HG02798 (cell line): ENCODE measurements at regions not wholly inside any gene's neighbourhood (a gene's known extent, or its start where the extent isn't known, plus 50 kb on each side); places are given as distances from the start of the nearest gene placed in this dataset.

Experiments used
- ATAC-seq: cut with Tn5 transposase; IDR thresholded peaks from one replicate; pipeline ENCODE4 v1.9.1; 2021; ENCODE audit warnings: mild to moderate bottlenecking; ENCODE audit not compliant: unreplicated experiment, poor library complexity

DNA sequence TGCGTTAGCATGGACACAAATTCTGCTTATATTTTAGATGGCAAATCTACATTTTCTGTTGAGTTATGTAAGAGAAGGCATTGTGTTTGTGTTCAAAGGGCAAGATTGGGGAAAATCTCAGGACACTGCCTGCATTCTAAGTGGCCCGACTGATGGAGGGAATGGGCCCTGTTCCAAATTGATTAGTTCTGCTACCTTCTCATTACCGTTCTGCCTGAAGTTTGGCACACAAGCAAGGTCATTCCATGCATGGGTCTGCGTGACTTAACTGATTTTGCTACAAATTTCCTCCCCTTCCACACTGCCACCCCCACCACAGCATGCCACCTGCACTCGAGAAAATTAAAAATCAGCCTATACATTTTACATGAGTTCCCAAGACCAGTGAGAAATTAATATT is 409.9 kb downstream of the BRINP1 start:
- no peak for ATAC-seq

DNA sequence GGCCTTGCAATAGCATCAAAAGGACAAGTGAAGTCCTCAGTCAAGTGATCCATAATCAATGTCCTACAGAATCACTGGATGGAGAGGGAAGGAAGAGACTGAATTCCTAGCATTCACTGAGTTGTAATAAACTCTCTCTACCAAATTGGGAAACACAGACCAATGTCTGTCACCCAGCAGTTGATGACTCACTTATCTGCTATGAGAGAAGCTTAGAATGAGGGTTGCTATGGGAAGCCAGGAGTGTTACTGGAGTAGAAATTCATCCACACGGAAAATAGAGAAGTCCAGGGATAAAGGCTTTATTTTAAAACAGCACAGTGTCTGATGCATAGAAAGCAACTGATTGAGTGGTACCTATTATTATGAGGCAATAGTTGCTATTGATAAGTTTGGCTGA is 407.4 kb downstream of the BRINP1 start:
- no peak for ATAC-seq

DNA sequence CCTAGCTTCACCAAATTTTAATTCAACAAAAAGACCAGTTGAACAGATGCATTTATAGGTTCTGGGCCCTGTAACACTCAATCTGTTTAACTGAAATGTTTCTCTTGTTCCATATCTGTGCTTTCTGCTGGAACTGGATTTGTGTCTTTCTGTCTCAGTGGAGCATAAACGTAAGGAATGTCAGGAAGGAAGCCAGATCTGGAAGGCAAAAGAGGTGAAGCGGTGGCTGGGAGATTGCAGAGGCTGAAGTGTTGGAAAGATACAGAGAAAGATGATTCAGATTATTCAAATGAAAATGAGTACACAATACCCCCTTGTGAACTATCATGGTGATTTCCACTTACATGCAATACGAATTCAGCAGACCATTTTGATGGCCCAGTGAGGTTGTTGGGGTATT is 406.8 kb downstream of the BRINP1 start:
- no peak for ATAC-seq

DNA sequence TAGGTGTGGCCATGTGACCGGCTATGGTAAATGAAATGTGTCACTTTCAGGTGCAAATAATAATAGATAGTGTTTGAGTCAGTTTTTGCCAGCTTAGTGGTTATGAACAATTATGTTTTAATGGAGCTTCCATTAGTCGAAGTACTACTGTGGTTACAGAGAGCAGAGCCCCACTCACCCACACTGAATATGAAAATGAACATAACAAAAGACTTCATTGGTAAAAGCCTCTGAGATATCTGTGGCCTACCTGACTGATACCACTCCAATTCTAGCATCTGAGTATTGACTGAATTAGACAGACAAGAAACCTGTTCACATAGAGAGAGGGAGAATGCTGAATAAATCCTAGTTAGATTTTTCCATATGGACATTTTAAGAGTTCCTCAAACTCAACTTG is 405.6 kb downstream of the BRINP1 start:
- ATAC-seq, result no peak

DNA sequence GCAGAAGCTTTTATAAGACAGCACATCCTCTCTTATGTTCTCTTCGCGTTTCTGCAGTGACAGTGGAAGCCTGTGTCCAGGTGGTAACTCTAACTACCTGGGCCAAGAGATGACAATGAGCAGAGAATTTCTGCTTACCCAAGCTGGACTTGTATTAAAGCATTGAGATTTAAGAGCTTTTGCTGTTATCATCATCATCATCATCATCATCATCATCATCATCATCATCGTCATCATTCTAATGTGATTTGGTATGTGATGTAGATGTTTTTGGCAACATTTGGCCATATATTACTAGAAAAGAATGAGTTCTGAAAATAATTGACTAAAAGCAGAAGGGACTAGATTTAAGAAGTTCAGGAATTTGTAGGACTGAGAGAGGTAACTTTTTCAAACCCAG is 401.3 kb downstream of the BRINP1 start:
- no peak for ATAC-seq

DNA sequence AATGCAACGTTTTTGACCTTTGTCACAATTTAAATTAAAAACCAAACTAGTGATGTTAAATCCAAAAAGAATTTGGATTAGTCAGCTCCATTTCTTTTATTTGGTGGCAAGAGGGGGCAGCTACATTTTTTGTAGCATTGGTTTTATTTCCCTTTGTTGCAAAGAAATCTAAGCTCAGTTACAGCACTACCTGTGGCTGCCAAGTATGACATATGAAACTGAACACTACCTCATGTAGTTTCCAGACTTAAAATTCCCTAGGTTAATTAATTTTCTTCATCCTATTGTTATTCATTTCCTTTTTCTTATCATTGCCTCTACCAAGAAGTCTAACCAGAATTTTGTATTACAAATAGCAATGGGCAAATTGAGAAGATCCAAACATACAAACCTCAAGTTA is 393.5 kb downstream of the BRINP1 start:
- ATAC-seq, result no peak

DNA sequence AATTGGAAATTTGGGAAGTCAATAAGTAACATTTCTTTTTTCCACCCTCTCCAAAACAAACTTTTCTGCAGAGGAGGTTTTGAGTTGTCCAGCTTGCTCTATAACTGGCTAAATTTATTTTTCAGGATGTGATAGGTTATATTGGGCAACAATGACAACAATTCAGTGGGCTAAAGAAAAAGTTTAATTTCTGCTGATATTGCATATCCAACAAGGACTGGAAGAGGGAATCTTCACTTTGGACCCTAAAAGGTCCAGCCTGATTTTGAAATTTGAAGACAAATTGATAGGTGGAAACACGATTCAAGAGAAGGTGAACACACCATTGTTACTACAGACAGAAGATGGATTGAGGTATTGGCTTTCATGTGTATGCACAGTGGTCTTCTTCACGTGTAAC is 393.1 kb downstream of the BRINP1 start:
- ATAC-seq, result no peak

DNA sequence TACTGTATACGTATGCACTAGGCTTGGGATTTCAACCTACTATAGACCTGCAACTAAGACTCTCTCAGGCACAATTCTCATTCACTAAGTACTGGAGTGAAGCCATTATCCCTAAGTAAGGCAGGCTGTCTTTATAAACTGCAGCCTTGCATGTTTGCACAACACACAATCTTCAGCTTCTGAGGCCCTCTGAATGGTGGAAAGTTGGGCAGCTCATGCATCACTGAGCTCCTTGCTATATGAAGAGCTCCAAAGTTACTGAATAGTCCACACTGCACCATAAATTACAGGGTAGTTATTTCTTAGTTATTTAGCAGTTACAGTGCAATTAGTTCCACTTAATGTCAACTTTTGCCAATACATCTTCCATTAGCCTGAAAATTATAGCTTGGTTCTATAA is 384.6 kb downstream of the BRINP1 start:
- no peak for ATAC-seq

DNA sequence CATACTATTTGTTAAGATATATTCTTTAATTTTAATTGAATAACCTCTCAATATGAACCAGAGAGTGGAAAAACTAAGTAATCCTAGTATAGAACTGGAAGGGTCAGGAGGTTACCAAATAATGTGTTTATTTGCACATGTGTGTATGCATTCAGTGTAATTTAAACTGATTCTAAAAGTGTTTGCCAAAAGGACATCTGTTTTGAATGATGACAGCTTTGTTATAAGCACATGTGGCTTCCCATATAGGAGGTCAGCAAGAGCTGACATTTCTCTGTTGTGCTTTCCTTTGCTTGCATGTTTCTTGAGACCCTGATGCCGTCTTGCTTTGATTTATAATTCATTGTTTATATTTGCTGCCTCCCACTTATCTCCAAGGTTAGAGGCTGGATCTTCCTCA is 383.4 kb downstream of the BRINP1 start:
- no peak for ATAC-seq

DNA sequence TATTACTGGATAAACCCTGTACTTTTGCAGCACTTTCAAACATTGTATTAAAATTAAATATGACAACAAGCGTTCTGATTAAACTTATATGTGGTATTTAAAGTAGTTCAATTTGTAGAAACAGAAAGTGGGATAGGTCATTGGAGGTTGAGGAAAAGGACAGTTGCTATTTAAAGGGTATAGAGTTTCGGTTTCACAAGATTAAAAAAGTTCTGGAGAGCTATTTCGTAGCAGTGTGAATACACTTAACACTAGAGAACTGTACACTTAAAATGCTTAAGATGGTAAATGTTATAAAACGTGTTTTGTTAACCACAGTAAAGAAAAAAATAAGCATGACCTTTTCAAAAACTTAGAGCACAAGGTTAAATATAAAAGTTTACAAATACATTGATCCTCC is 382.1 kb downstream of the BRINP1 start:
- no peak for ATAC-seq

DNA sequence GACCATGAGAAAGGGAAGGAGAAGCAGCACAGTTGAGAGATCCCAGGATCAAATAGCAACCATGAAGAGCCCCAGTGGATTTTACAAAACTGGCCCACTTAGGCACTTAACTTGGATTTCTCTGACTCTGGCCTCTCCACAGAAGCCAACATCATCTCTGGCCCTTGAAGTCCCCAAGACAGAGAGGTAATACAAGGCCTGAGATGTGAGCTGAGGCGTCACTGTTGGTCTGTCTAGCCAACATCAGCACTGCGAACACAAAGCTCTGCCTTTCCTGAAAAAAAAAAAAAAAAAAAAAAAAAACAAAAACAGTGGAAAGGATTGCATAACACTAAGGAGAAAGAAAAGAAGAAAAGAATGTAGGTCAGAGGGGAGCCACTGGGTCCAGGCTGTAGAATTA is 378.3 kb downstream of the BRINP1 start:
- ATAC-seq, result no peak

DNA sequence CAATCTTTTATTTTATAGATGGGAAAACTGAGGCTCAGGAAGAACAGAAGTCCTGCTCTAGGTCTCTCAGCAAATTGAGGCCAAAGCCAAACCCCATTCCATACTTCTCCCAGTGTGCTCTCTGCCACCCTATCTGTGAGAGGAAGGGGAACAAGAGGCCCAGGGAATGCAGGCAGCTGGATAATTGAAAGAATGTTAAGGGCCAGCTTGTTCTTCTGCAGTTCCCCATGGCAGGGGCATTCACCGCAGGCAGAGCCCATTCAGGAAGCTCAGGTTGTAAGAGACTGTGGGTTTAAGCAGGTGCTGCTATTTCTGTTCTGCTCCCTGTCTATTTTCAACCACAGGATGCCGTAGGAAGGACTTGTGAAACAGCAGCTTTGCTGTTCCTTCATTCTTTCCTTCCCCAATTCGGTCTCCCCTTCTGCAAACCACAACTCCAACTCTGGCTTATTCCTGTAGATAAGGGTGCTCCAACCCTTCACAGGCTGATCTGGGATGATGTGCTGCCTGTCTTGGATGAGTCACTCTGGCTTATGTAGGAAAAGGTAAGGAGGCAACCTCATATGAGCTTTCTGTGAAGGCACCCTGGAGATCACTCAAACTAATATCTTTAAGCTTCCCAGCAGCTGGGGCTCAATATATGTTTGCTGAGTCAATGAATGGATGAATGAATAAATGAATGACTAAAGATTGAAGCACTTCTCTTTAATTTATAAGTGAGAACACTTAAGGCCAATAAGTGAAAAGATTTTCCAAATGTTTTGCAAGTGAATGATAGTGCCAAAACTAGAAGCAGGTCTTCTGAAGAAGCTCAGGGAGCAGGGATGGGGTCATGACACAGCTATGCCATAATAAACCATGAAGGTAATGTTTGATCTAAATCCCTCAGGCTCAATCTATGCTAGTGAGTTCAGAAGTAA is 377.6 kb downstream of the BRINP1 start:
- no peak for ATAC-seq

DNA sequence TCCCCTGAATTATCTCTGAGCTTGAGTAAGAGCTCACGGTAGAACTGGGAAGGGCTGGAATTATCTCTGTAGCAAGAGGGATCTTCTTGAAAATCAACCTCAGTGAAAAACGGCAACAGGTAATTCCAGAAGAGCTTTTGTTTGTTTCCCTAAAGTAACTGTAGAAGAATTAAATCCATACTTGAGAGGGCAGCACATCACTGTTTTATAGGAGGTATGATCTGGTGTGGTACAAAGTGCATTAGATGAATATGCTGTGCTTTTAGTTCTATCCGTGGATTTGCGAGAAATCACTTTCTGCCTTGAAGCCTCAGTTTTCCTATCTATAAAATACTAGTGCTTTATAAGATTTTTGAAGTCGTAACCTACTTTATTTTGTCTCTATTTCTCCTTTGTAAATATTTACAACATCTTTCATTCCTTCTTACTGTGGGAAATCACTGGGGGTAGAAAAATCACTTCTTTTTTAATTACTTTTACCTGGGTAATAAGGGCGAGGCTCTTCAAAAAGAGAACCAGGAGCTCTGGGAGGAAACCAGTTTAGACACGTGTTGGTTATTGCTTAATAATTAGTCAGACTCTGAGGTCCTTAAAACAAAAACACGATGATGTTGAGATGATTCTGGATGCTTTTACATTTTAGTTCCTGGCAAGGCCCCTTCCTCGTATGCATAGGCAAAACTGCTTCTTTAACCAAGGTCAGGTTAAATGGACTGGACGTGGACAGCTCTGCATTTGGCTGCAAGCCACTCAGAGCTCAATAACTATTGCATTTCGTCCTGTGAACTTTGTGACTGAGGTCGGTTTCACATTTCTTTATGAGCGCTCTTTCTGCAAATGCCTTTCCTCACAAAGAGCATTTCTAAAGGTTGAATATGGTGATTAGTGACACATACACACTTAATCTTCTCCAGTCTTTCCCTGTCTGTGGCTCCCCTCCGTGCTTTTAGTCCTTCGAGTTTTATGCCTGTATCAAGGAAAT is 376.1 kb downstream of the BRINP1 start:
- ATAC-seq, result no peak

DNA sequence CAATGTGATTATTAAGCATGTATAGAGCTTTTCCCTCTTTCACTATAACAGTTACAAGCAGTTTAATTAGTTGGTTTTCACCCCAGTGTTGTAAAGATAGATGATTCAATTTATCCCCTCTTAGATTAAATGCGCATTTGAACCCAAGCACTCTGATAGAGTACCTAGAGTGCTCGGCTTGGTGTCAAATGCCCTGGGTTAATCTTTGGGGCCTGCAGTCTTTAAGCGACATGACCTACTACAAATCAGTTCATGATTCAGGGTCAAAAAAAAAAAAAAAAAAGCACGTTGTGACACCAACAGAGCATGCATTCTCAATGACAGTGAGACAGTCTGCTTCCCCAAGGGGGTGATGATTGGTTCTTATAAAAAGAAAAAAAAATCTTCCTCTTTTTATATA is 375.3 kb downstream of the BRINP1 start:
- ATAC-seq, result no peak

DNA sequence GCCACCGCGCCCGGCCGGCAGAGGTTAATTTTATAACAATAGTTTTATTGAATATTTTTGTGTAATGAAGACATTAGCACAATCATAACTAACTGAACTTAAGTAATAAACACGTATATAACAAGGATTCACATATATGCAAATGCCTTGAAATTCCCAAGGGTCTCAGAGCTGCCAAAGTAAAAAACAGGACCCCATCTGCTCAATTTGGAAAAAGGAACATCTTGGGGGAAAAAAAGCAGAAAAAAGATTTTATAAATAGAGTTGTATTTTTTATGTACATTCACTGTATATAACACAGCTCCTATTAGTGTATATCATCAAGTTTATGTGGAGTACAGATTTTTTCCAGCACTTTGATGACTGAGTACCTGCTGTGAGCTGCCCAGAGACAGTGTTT is 366.7 kb downstream of the BRINP1 start:
- no peak for ATAC-seq

DNA sequence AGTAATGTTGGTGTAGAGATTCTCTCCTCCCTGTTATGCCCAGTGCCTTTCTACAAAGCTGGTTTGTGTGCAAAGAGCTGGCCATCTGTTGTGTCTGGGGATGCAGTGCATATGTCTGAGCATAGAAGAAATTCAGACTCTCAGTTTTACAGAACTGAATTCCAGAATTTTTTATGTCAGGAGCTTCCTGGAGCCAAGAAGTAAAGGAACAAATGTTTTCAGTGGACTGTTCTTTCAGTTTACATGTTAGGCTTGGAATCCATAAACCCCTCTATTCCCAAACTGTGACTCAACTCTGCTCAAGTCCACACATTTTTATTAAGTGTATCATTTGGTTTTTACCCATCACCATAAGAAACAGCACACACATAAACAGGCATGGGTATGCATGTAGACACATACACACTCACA is 366.0 kb downstream of the BRINP1 start:
- no peak for ATAC-seq

DNA sequence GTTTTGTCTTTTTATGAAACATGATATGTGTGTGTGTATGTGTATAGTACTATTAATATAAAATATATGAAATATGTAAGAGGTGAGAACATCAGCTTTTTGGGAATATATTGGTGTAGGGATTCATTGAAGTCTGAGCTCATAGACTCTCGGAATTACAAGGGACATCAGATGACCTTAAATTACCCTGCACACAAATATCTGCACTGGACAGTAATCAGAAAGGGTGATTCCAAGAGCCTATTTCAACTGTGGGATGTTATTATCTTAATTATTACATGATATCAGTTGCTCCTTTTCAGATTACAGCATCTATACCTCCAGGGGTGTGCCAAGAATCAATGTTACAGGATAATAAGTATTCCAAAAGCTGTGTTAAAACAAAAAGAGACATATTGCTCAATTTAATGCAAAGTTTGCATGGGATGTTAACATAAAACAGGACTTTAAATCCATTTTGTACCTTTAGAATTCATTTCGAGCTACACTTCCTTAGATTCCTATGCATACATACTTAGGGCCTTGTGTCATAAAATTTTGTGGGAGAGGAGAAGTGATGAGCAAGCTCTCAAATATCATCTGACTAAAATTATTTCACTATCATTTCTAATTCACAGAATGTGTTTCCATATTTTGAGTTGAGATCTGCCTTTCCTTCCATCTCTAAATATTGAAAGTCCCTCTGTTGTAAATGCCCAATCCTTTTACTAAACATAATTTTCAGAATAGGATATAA is 365.2 kb downstream of the BRINP1 start:
- no peak for ATAC-seq

DNA sequence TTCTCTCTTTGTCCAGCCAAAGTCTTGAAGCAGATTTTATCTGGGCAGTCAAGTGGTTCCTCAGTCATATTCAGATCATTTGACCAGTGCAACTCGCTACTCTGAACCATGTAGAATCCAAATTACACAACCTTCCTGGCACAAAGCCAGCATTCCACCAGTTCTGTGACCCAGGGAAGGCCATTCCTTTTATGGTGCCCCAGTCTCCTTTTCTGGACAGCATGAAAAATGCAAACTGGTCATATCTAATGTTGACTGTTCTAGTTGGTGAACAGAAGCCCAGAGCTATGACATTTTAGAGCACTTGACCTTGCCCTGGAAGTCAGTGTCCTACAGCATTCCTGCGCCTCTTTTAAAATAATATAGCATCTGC is 364.6 kb downstream of the BRINP1 start:
- no peak for ATAC-seq

DNA sequence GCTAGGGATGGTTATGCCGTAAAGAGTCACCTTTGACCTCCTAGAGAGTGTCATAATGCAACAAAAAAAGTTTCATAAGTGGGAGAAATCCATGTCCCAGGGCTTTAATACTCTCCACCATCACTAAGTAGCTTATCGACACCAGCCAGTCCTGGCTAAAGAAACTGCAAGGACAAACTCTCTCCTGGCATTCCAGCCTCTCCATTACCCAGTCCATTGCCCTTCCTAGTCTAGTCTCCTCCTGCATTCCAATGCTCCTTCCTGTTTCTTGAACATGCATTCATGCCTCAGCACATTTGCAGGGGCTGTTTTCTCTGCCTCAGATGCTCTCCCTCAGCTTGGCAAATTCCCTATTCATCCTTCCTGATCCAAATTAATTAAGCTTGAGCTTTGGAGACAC is 364.1 kb downstream of the BRINP1 start:
- ATAC-seq, result no peak

DNA sequence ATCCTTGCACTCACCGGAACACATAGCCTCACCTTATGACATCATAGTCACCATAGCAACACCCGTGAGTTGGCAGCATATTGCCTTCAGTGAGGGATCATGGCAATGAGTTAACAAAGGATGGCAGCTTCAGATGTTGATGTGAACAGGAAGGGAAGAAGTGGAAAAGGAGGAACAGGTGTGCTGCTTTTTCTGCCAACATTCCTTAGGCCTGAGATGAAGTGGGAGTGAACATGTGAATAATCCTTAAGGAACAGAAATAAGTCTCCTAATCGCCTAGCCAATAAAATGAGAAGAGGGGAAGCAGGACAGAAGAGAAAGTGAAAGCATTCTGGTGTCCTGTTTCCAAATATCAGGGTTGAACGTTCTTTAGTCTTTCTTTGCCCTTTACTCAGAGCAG is 360.0 kb downstream of the BRINP1 start:
- no peak for ATAC-seq

DNA sequence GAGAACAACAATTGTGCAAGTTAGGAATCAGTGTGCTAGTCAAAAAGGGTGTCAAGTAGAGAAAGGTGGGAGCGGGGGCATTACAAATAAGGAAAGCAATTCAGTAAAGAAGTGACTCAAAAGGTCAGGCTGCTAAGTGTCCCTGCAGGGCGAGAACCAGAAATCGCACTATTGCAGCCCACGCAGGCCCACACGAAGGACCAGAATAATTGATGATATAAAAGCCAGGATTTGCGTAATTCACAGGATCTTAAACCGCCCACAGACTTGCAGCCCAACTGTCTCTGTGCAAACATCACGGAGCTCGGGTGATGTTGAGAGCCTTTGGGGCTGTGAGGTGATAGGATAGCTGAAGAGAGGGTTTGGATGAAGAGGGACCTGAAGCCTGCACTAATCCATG is 349.0 kb downstream of the BRINP1 start:
- ATAC-seq, result no peak
